ENCODE measurements at regions not wholly inside any gene's neighbourhood (a gene's known extent, or its start where the extent isn't known, plus 50 kb on each side); places are given as distances from the start of the nearest gene placed in this dataset.

- Histone ChIP-seq H3K9ac (ENCODE audit: low read depth, low read length) (no peak overlapping the region), H3K36me3 (ENCODE audit: insufficient read depth, low read length) (no peaks in the 10 kb centered on the region)
Observed at GRCh38 chr13:105170438-105170837, 1365.0 kb downstream of the EFNB2 start.

GRCh38 chr13:105168295-105168694 is 1367.2 kb downstream of the EFNB2 start:
- Histone ChIP-seq H3K36me3 (ENCODE audit: insufficient read depth, low read length) (no peaks in the 10 kb centered on the region), H3K4me1 (ENCODE audit: insufficient read depth, low read length) (no peaks in the 10 kb centered on the region), H3K9ac (ENCODE audit: low read depth, low read length) (no peak overlapping the region), H3K9me3 (ENCODE audit: control insufficient read depth, insufficient read depth, low read length) (no peaks in the 10 kb centered on the region; the same call in 1 of the 2 replicates)

More at GRCh38 chr13:105170438-105170837, 1365.0 kb downstream of the EFNB2 start:
- no peaks in the 10 kb centered on the region; the same call in 1 of the 2 replicates for H3K9me3 ChIP-seq (ENCODE audit: control insufficient read depth, insufficient read depth, low read length)
- no peaks in the 10 kb centered on the region for H3K4me1 ChIP-seq (ENCODE audit: insufficient read depth, low read length)

GRCh38 chr13:105167385-105167784 is 1368.1 kb downstream of the EFNB2 start:
- H3K4me1 ChIP-seq (ENCODE audit: insufficient read depth, low read length): no peaks in the 10 kb centered on the region
- H3K9ac ChIP-seq (ENCODE audit: low read depth, low read length): no peak overlapping the region
- H3K9me3 ChIP-seq (ENCODE audit: control insufficient read depth, insufficient read depth, low read length): no peaks in the 10 kb centered on the region; the same call in 1 of the 2 replicates
- H3K36me3 ChIP-seq (ENCODE audit: insufficient read depth, low read length): no peaks in the 10 kb centered on the region

- Histone ChIP-seq H3K4me1 (ENCODE audit: insufficient read depth, low read length) (no peaks in the 10 kb centered on the region), H3K9ac (ENCODE audit: low read depth, low read length) (no peak overlapping the region), H3K36me3 (ENCODE audit: insufficient read depth, low read length) (no peaks in the 10 kb centered on the region), H3K9me3 (ENCODE audit: control insufficient read depth, insufficient read depth, low read length) (no peaks in the 10 kb centered on the region)
Observed at GRCh38 chr13:105165449-105166125, 1369.9 kb downstream of the EFNB2 start.

- Histone ChIP-seq H3K9me3 (ENCODE audit: control insufficient read depth, insufficient read depth, low read length) (no peaks in the 10 kb centered on the region), H3K9ac (ENCODE audit: low read depth, low read length) (no peak overlapping the region), H3K4me1 (ENCODE audit: insufficient read depth, low read length) (no peaks in the 10 kb centered on the region), H3K36me3 (ENCODE audit: insufficient read depth, low read length) (no peaks in the 10 kb centered on the region)
Observed at GRCh38 chr13:105159841-105160240, 1375.6 kb downstream of the EFNB2 start.

GRCh38 chr13:105153611-105154010 is 1381.9 kb downstream of the EFNB2 start:
- no peak overlapping the region for H3K9ac ChIP-seq (ENCODE audit: low read depth, low read length)
- no peaks in the 10 kb centered on the region for H3K9me3 ChIP-seq (ENCODE audit: control insufficient read depth, insufficient read depth, low read length)
- no peaks in the 10 kb centered on the region for H3K4me1 ChIP-seq (ENCODE audit: insufficient read depth, low read length)
- no peaks in the 10 kb centered on the region for H3K36me3 ChIP-seq (ENCODE audit: insufficient read depth, low read length)

- Histone ChIP-seq H3K9me3 (ENCODE audit: control insufficient read depth, insufficient read depth, low read length) (no peaks in the 10 kb centered on the region), H3K9ac (ENCODE audit: low read depth, low read length) (no peak overlapping the region), H3K36me3 (ENCODE audit: insufficient read depth, low read length) (no peaks in the 10 kb centered on the region), H3K4me1 (ENCODE audit: insufficient read depth, low read length) (no peaks in the 10 kb centered on the region)
Observed at GRCh38 chr13:105151639-105152038, 1383.8 kb downstream of the EFNB2 start.

GRCh38 chr13:105147461-105147860 is 1388.0 kb downstream of the EFNB2 start:
- H3K4me1 ChIP-seq (ENCODE audit: insufficient read depth, low read length): no peaks in the 10 kb centered on the region
- H3K9ac ChIP-seq (ENCODE audit: low read depth, low read length): no peak overlapping the region
- no peaks in the 10 kb centered on the region for H3K36me3 ChIP-seq (ENCODE audit: insufficient read depth, low read length)
- H3K9me3 ChIP-seq (ENCODE audit: control insufficient read depth, insufficient read depth, low read length): no peaks in the 10 kb centered on the region

GRCh38 chr13:105144936-105145335 is 1390.5 kb downstream of the EFNB2 start:
- Histone ChIP-seq H3K4me1 (ENCODE audit: insufficient read depth, low read length) (no peaks in the 10 kb centered on the region), H3K9me3 (ENCODE audit: control insufficient read depth, insufficient read depth, low read length) (no peaks in the 10 kb centered on the region), H3K9ac (ENCODE audit: low read depth, low read length) (no peak overlapping the region), H3K36me3 (ENCODE audit: insufficient read depth, low read length) (no peaks in the 10 kb centered on the region)

- H3K4me1 ChIP-seq (ENCODE audit: insufficient read depth, low read length): no peaks in the 10 kb centered on the region
- H3K36me3 ChIP-seq (ENCODE audit: insufficient read depth, low read length): no peaks in the 10 kb centered on the region
- H3K9ac ChIP-seq (ENCODE audit: low read depth, low read length): no peak overlapping the region
- H3K9me3 ChIP-seq (ENCODE audit: control insufficient read depth, insufficient read depth, low read length): no peaks in the 10 kb centered on the region
Observed at GRCh38 chr13:105144020-105144419, 1391.4 kb downstream of the EFNB2 start.

- Histone ChIP-seq H3K4me1 (ENCODE audit: insufficient read depth, low read length) (no peaks in the 10 kb centered on the region), H3K9me3 (ENCODE audit: control insufficient read depth, insufficient read depth, low read length) (no peaks in the 10 kb centered on the region), H3K36me3 (ENCODE audit: insufficient read depth, low read length) (no peaks in the 10 kb centered on the region), H3K9ac (ENCODE audit: low read depth, low read length) (no peak overlapping the region)
Observed at GRCh38 chr13:105142556-105142955, 1392.9 kb downstream of the EFNB2 start.

- H3K9ac ChIP-seq (ENCODE audit: low read depth, low read length): no peak overlapping the region; the same call in 1 of the 2 replicates
- no peaks in the 10 kb centered on the region for H3K9me3 ChIP-seq (ENCODE audit: control insufficient read depth, insufficient read depth, low read length)
- no peaks in the 10 kb centered on the region for H3K36me3 ChIP-seq (ENCODE audit: insufficient read depth, low read length)
- H3K4me1 ChIP-seq (ENCODE audit: insufficient read depth, low read length): no peaks in the 10 kb centered on the region
Observed at GRCh38 chr13:105139380-105140285, 1395.8 kb downstream of the EFNB2 start.

GRCh38 chr13:105139048-105139379 is 1396.4 kb downstream of the EFNB2 start:
- Histone ChIP-seq H3K9me3 (ENCODE audit: control insufficient read depth, insufficient read depth, low read length) (no peaks in the 10 kb centered on the region), H3K4me1 (ENCODE audit: insufficient read depth, low read length) (no peaks in the 10 kb centered on the region), H3K9ac (ENCODE audit: low read depth, low read length) (no peak overlapping the region), H3K36me3 (ENCODE audit: insufficient read depth, low read length) (no peaks in the 10 kb centered on the region)

GRCh38 chr13:105135852-105136615 is 1399.4 kb downstream of the EFNB2 start:
- Histone ChIP-seq H3K4me1 (ENCODE audit: insufficient read depth, low read length) (no peaks in the 10 kb centered on the region), H3K36me3 (ENCODE audit: insufficient read depth, low read length) (no peaks in the 10 kb centered on the region)

More at GRCh38 chr13:105135852-105136615, 1399.4 kb downstream of the EFNB2 start:
- H3K9ac ChIP-seq (ENCODE audit: low read depth, low read length): no peak overlapping the region
- H3K9me3 ChIP-seq (ENCODE audit: control insufficient read depth, insufficient read depth, low read length): no peaks in the 10 kb centered on the region
